HG03108 (cell line): ENCODE measurements at regions not wholly inside any gene's neighbourhood (a gene's known extent, or its start where the extent isn't known, plus 50 kb on each side); places are given as distances from the start of the nearest gene placed in this dataset.

ENCODE experiments used
- ATAC-seq: cut with Tn5 transposase; IDR thresholded peaks from one replicate; pipeline ENCODE4 v1.9.1; 2021; ENCODE audit warnings: moderate library complexity; ENCODE audit not compliant: unreplicated experiment

GRCh38 chr14:97878206-97878605 lies 1081.0 kb downstream of the VRK1 start:
- ATAC-seq = no peak

GRCh38 chr14:97878727-97879126 lies 1081.5 kb downstream of the VRK1 start:
- no peak for ATAC-seq

- ATAC-seq = no peak
Observed at GRCh38 chr14:97887690-97888089, 1090.5 kb downstream of the VRK1 start.

GRCh38 chr14:97888331-97888730 lies 1091.1 kb downstream of the VRK1 start:
- no peak for ATAC-seq

- ATAC-seq = no peak
Observed at GRCh38 chr14:97891515-97891914, 1094.3 kb downstream of the VRK1 start.

- no peak for ATAC-seq
Observed at GRCh38 chr14:97894552-97894951, 1097.4 kb downstream of the VRK1 start.

- ATAC-seq = no peak
Observed at GRCh38 chr14:97900196-97900854, 1103.1 kb downstream of the VRK1 start.

- ATAC-seq = no peak
Observed at GRCh38 chr14:97902630-97903029, 1105.4 kb downstream of the VRK1 start.

- no peak for ATAC-seq
Observed at GRCh38 chr14:97903821-97904220, 1106.6 kb downstream of the VRK1 start.

GRCh38 chr14:97912217-97912616 lies 1115.0 kb downstream of the VRK1 start:
- no peak for ATAC-seq

- ATAC-seq = no peak
Observed at GRCh38 chr14:97916100-97916499, 1118.9 kb downstream of the VRK1 start.

GRCh38 chr14:97916669-97917568 lies 1119.7 kb downstream of the VRK1 start:
- no peak for ATAC-seq

- ATAC-seq = no peak
Observed at GRCh38 chr14:97920201-97920600, 1123.0 kb downstream of the VRK1 start.

- ATAC-seq = no peak
Observed at GRCh38 chr14:97921296-97921695, 1124.1 kb downstream of the VRK1 start.

GRCh38 chr14:97924922-97925613 lies 1127.9 kb downstream of the VRK1 start:
- no peak for ATAC-seq

GRCh38 chr14:97930166-97930565 lies 1133.0 kb downstream of the VRK1 start:
- ATAC-seq = no peak

GRCh38 chr14:97931273-97931672 lies 1134.1 kb downstream of the VRK1 start:
- ATAC-seq = no peak

GRCh38 chr14:97942921-97943320 lies 1145.7 kb downstream of the VRK1 start:
- no peak for ATAC-seq

GRCh38 chr14:97943619-97944018 lies 1146.4 kb downstream of the VRK1 start:
- no peak for ATAC-seq

GRCh38 chr14:97944380-97944779 lies 1147.2 kb downstream of the VRK1 start:
- ATAC-seq = no peak

- no peak for ATAC-seq
Observed at GRCh38 chr14:97945631-97946030, 1148.4 kb downstream of the VRK1 start.

- ATAC-seq = no peak
Observed at GRCh38 chr14:97946240-97946639, 1149.1 kb downstream of the VRK1 start.
